Loucy (cell line): ENCODE measurements at regions not wholly inside any gene's neighbourhood (a gene's known extent, or its start where the extent isn't known, plus 50 kb on each side); places are given as distances from the start of the nearest gene placed in this dataset.

ENCODE experiments used
- EZH2phosphoT487 ChIP-seq: fragments of 200-600 bp; IDR thresholded peaks from 2 replicates; pipeline ENCODE4 v1.6.1; 2018; ENCODE audit warnings: antibody characterized with exemption, mild to moderate bottlenecking, moderate library complexity, borderline replicate concordance
- TF ChIP-seq, protein P1 (sequence below): fragments of 200-600 bp; sonication (generic); conservative IDR thresholded peaks from 2 replicates; pipeline ENCODE4 v1.5.1; 2014; ENCODE audit warnings: mild to moderate bottlenecking, antibody characterized with exemption, low read length

DNA sequence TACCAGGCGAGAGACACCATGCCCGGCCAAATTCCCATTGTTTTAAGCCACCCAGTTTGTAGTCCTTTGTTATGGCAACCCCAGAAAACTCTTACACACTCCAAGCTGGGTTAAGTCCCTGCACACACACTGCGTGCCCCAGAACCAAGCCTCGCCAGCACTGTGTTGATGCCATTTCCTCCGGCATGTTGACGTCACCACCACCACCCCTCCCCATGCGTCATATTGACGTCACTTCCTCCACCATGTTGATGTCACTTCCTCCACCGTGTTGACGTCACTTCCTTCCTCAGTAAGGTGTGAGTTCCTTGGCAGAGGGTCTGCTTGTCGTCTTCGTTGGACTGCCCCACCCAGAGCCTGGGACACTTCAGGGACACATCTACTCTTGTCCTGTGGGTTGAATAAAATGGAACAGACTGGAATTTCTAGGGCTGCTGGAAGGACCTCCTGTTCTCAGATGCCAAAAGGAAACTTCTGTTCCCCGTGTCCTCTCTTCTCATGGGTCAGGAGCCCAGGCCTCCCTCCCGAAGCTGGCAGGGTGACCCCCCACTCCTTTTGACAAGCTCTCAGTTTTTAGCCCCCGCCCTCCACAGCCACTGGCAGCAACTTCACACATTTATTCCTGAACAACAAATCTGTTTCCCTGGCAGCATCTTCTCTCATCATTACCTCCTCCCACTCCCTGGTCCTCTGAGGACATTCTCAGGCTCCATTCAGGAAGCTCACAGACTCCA is 643.3 kb downstream of the NPHP4 start:
- TF ChIP-seq, protein P1, sequence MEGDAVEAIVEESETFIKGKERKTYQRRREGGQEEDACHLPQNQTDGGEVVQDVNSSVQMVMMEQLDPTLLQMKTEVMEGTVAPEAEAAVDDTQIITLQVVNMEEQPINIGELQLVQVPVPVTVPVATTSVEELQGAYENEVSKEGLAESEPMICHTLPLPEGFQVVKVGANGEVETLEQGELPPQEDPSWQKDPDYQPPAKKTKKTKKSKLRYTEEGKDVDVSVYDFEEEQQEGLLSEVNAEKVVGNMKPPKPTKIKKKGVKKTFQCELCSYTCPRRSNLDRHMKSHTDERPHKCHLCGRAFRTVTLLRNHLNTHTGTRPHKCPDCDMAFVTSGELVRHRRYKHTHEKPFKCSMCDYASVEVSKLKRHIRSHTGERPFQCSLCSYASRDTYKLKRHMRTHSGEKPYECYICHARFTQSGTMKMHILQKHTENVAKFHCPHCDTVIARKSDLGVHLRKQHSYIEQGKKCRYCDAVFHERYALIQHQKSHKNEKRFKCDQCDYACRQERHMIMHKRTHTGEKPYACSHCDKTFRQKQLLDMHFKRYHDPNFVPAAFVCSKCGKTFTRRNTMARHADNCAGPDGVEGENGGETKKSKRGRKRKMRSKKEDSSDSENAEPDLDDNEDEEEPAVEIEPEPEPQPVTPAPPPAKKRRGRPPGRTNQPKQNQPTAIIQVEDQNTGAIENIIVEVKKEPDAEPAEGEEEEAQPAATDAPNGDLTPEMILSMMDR, result no peak
- no peak for TF ChIP-seq EZH2phosphoT487
